SH-SY5Y (cell line): ENCODE measurements at regions not wholly inside any gene's neighbourhood (a gene's known extent, or its start where the extent isn't known, plus 50 kb on each side); places are given as distances from the start of the nearest gene placed in this dataset.

Source experiments
- GATA2 ChIP-seq: IDR thresholded peaks from 2 replicates; pipeline ENCODE4 v1.6.1; 2011; ENCODE audit warnings: mild to moderate bottlenecking, low read depth, low read length
- GATA3 ChIP-seq: IDR thresholded peaks from 2 replicates; pipeline ENCODE4 v1.6.1; 2011; ENCODE audit warnings: low read depth, mild to moderate bottlenecking, low read length, moderate library complexity

- TF ChIP-seq GATA3 = no peak
- no peak for TF ChIP-seq GATA2
Observed at GRCh38 chr2:144683966-144684365, 164.0 kb upstream of the ZEB2 start.
